Spinal cord (tissue), 9 donors: ENCODE measurements at regions not wholly inside any gene's neighbourhood (a gene's known extent, or its start where the extent isn't known, plus 50 kb on each side); places are given as distances from the start of the nearest gene placed in this dataset.
A peak's percentile ranks its signal among the peaks of the same experiment; 100 is the strongest.

Experiments
- DNase-seq, 6 donors: peaks; one replicate each; pipeline versions ENCODE4 v3.0.0 to v3.0.0-alpha.2; 2013 to 2015; ENCODE audit warnings: low spot score in 6 of 6, low read depth in 4 of 6
- H3K27ac ChIP-seq: one replicate; pipeline ENCODE4 v1.5.1; 2013; ENCODE audit warnings: low read depth, low read length, control low read depth
- H3K27me3 ChIP-seq: one replicate; pipeline ENCODE4 v1.6.1; 2013; ENCODE audit warnings: low read length; ENCODE audit not compliant: control insufficient read depth, insufficient read depth
- H3K36me3 ChIP-seq: one replicate; pipeline ENCODE4 v1.6.1; 2013; ENCODE audit warnings: low read length; ENCODE audit not compliant: control insufficient read depth, insufficient read depth
- H3K4me1 ChIP-seq: one replicate; pipeline ENCODE4 v1.6.1; 2013; ENCODE audit warnings: low read length; ENCODE audit not compliant: control insufficient read depth, insufficient read depth
- H3K4me3 ChIP-seq: one replicate; pipeline ENCODE4 v1.5.1; 2013; ENCODE audit warnings: low read depth, low read length, control low read depth
- H3K9me3 ChIP-seq: one replicate; pipeline ENCODE4 v1.6.1; 2013; ENCODE audit warnings: low read length; ENCODE audit not compliant: control insufficient read depth, insufficient read depth
- WGBS: methylation state at CpG from one replicate; pipeline ENCODE4 v1.1.5; 2013; ENCODE audit warnings: missing lambda C conversion rate; ENCODE audit not compliant: insufficient coverage; 5-methylcytosine and 5-hydroxymethylcytosine counted together
- donor health status: healthy.

DNA sequence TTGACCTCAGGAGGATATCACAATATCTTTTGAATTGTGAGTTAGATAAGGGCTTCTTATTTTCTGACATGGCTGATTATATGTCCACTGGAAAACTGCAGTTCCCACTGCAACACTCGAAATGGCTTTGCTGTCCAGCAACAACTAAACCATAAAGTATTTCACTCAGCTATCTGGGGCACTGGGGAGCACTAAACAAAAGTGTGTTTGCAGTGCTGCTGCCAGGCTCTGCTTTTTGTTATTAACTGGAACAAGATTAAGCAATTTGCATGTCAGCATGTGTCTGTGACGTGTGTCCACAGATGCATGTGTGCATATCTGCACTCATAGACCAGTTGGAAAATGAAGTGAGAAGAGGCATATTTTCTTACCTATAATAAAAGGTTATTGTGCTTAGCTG is 107.8 kb upstream of the CCN2 start:
- Histone ChIP-seq H3K27me3 (no peaks in the 10 kb centered on the region), H3K4me3 (no peak overlapping the region), H3K9me3 (no peaks in the 10 kb centered on the region), H3K4me1 (no peaks in the 10 kb centered on the region), H3K27ac (no peak overlapping the region), H3K36me3 (no peaks in the 10 kb centered on the region)
- peak in 3 of 6 donors; percentile 11 to 82 (median 12) for DNase-seq
- WGBS, result 25% methylated on average over 2 of the region's 2 CpGs

DNA sequence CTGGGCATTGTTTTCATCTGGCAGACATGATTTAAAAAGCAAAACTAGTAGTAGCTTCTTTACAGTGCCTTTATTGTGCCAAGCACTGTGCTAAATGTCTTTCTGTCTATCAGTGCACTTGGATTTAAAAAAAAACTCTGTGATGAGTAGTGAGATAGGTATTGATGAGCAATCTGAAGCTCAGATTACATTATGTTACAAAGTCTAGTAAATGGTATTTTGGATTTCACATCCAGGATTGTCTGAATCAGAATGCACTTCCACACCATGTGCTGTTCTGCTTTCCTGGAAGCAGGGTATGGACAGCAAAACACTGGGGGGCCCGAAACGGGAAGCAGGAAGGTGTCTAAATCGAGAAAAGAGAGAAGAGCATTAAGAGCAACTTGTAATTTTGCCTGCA is 103.4 kb upstream of the CCN2 start:
- no peaks in the 10 kb centered on the region for H3K27me3 ChIP-seq
- no peaks in the 10 kb centered on the region for H3K9me3 ChIP-seq
- no peak overlapping the region for H3K4me3 ChIP-seq
- H3K4me1 ChIP-seq, result no peaks in the 10 kb centered on the region
- DNase-seq, result no peak
- no peak overlapping the region for H3K27ac ChIP-seq
- WGBS, result no CpG with 5 or more reads among the region's 3 CpGs
- no peaks in the 10 kb centered on the region for H3K36me3 ChIP-seq

DNA sequence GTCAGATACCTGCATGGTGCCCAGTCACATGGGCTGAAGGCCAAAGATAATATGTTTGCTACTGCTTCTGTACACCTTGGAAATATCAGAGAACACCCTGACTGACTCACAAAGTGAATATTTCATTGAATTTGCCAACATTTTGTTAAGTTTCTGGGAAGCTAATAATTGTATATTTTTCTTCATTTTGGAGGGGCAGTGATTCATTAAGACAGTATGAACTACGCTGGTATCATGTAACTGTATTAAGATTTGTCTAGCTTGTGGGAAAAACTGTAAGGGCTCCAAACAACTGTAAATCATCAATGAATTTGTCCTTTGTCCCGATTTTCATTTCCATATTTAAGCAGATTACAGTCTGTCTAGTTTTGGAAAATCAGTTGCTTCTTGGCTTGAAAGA is 102.3 kb upstream of the CCN2 start:
- Histone ChIP-seq H3K27ac (no peak overlapping the region), H3K36me3 (no peaks in the 10 kb centered on the region), H3K4me3 (no peak overlapping the region), H3K9me3 (no peaks in the 10 kb centered on the region), H3K4me1 (no peaks in the 10 kb centered on the region), H3K27me3 (no peaks in the 10 kb centered on the region)
- no peak for DNase-seq
- 100% methylated on average over 1 of the region's 2 CpGs for WGBS

DNA sequence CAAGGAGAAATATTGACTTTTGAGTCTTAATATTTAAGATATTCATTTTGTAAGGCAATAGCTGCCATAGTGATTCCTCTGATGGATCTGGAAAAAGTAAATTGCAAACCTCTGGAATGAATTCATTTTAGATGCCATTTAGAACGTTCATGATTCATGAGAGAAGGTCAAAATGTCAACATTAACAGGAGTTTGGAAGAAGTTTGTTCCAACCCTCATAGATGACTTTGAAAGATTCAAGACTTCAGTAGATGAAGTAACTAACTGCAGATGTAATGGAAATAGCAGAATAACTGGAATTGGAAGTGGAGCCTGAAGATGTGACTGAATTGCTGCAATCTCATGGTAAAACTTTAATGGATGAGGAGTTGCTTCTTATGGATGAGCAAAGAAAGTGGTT is 100.9 kb upstream of the CCN2 start:
- Histone ChIP-seq H3K36me3 (no peaks in the 10 kb centered on the region), H3K9me3 (peaks cover 2% of the 10 kb centered on the region), H3K27me3 (no peaks in the 10 kb centered on the region), H3K27ac (no peak overlapping the region), H3K4me1 (no peaks in the 10 kb centered on the region), H3K4me3 (no peak overlapping the region)
- WGBS, result 80% methylated on average over 1 of the region's 1 CpG
- no peak for DNase-seq

DNA sequence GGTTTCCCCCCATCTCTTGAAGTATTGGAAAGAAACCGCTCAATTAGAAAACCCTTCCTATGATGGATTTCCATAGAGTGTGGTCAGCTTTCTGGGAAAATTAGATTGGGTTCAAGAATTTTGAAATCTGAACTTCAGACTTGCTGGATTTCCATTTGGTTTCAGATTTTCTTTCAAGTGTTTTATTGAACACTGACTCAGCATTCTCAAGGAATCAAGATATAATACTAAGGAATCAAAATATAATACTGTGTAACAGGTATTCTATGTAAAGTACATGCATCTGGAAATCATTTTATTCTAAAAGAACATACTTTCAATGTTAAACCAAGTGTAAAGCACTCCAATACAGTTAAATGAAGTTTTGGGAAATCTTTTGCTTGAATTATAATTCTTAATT is 94.7 kb upstream of the CCN2 start:
- Histone ChIP-seq H3K27ac (no peak overlapping the region), H3K36me3 (no peaks in the 10 kb centered on the region), H3K27me3 (no peaks in the 10 kb centered on the region), H3K9me3 (peaks cover 2% of the 10 kb centered on the region), H3K4me1 (no peaks in the 10 kb centered on the region), H3K4me3 (no peak overlapping the region)
- WGBS, result no CpG with 5 or more reads among the region's 1 CpG
- no peak for DNase-seq

DNA sequence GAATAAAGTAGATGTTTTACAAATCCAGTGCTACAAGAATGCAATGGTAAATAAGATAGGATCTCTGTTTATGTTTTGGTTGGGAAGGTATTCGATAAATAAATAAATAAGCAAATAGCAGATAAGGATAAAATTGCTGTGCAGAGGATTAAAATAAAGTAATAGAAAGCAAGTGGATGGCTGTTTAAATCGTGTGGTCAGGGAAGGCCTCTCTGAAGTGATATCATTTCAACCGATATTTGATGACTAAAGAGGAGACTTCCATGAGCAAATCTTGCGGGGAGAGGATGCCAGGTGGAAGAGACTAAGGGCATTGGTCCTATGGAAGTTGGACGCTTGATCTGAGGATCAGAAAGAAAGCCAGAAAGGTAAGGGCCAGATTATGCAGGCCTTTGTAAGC is 92.0 kb upstream of the CCN2 start:
- Histone ChIP-seq H3K36me3 (no peaks in the 10 kb centered on the region), H3K9me3 (peaks cover under 1% of the 10 kb centered on the region), H3K27ac (no peak overlapping the region), H3K4me1 (no peaks in the 10 kb centered on the region), H3K4me3 (no peak overlapping the region), H3K27me3 (no peaks in the 10 kb centered on the region)
- no peak for DNase-seq
- 88% methylated on average over 3 of the region's 5 CpGs for WGBS

DNA sequence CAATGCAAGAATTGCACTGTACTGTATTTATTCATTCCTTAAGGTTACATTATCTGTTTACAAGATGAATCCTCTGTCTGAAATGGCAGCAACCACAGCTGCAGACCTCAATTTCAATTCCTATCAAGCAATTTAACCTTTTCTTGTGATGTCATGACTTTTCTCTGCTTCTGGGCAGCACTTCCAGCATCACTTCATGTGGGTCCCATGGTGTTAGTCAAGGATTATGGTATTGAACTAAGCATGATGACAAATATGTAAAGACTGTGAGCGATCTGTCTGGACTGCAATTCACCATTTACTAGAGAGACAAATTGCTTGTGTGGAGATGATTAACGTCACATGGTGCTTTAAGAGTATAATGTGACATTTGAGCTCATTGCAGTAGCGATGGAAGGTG is 90.5 kb upstream of the CCN2 start:
- H3K27ac ChIP-seq, result no peak overlapping the region
- H3K9me3 ChIP-seq, result no peaks in the 10 kb centered on the region
- WGBS, result no CpG with 5 or more reads among the region's 3 CpGs
- no peaks in the 10 kb centered on the region for H3K27me3 ChIP-seq
- no peaks in the 10 kb centered on the region for H3K4me1 ChIP-seq
- no peak overlapping the region for H3K4me3 ChIP-seq
- no peak for DNase-seq
- H3K36me3 ChIP-seq, result no peaks in the 10 kb centered on the region

DNA sequence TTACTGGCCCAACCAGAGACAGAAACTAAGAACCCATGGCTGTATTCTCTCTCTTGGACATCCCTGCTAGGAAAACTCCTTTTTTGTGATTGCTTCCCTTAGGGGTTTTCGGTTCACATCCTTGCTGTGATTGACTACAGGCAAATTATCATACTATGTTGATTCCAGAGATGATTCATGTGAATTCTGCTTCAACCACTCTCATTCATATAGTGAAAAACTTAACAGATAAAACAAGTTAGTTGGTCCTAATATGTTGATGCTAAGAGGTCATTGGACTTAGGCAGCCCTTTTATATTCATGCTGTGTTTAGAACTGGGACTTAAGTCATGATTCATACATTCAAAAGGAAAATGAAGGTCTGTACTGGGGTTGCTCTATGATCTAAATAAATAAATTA is 76.9 kb upstream of the CCN2 start:
- Histone ChIP-seq H3K27me3 (no peaks in the 10 kb centered on the region), H3K4me3 (no peak overlapping the region), H3K9me3 (no peaks in the 10 kb centered on the region), H3K4me1 (no peaks in the 10 kb centered on the region), H3K27ac (no peak overlapping the region), H3K36me3 (no peaks in the 10 kb centered on the region)
- no peak for DNase-seq
- no CpG with 5 or more reads among the region's 1 CpG for WGBS

DNA sequence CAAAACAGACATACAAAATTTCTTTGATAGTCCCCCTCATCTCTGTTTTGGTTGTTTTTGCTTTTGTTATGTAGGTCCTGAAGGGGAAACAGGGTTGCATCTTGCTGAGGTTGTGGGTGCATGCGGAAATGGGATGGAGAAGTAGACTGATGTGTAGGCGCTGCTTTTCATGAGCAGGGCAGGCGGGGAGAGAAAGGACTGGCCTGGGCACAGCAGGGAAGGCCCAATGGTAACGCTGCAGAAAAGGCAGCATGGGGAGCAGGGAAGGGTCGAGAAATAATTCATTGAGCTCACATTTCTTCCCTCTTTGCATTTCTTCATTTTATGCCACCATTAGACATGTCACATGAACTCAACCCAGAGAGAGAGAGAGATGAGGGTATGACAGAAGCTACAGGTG is 74.3 kb upstream of the CCN2 start:
- 86% methylated on average over 2 of the region's 5 CpGs for WGBS

DNA sequence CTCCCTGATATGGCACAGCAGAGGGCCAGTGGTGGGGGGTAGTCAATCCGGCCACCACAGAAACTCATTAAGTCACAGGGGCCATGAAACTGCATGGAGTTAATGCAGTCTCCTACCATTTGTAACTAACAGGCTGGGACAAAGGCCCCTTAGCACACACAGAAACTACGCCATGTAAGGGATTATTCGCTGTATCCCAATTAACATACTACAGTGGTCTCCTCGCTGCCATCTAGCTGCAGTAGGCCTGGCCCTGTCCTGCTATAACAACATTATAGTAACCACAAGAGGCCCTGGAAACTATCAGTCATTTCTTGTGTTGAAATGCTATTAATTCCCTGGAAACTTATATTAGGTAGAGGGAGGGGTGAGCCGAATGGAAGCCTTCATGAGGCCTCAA is 72.3 kb upstream of the CCN2 start:
- no peak for DNase-seq
- Histone ChIP-seq H3K36me3 (no peaks in the 10 kb centered on the region), H3K27me3 (no peaks in the 10 kb centered on the region), H3K9me3 (no peaks in the 10 kb centered on the region), H3K4me3 (no peak overlapping the region), H3K4me1 (no peaks in the 10 kb centered on the region), H3K27ac (no peak overlapping the region)
- WGBS, result 100% methylated on average over 2 of the region's 5 CpGs

More for the DNA sequence above, 74.3 kb upstream of the CCN2 start:
- Histone ChIP-seq H3K27me3 (no peaks in the 10 kb centered on the region), H3K27ac (no peak overlapping the region), H3K36me3 (no peaks in the 10 kb centered on the region), H3K4me3 (no peak overlapping the region), H3K9me3 (no peaks in the 10 kb centered on the region), H3K4me1 (no peaks in the 10 kb centered on the region)
- DNase-seq, result no peak
